GM19372 (cell line): ENCODE measurements at regions not wholly inside any gene's neighbourhood (a gene's known extent, or its start where the extent isn't known, plus 50 kb on each side); places are given as distances from the start of the nearest gene placed in this dataset.

ENCODE experiments used
- ATAC-seq: cut with Tn5 transposase; IDR thresholded peaks from one replicate; pipeline ENCODE4 v1.9.1; 2021; ENCODE audit warnings: mild to moderate bottlenecking, low read depth, moderate library complexity; ENCODE audit not compliant: unreplicated experiment

GRCh38 chr12:89117448-89118034, 234.8 kb downstream of the DUSP6 start:
- ATAC-seq, result no peak

- no peak for ATAC-seq
Measured at GRCh38 chr12:89111964-89112363, 240.3 kb downstream of the DUSP6 start.

- ATAC-seq, result no peak
Measured at GRCh38 chr12:89108265-89108664, 244.0 kb downstream of the DUSP6 start.

- no peak for ATAC-seq
Measured at GRCh38 chr12:89106950-89107349, 245.4 kb downstream of the DUSP6 start.

GRCh38 chr12:89105243-89105642, 247.1 kb downstream of the DUSP6 start:
- ATAC-seq, result no peak

- ATAC-seq, result no peak
Measured at GRCh38 chr12:89103831-89104230, 248.5 kb downstream of the DUSP6 start.

- ATAC-seq, result no peak
Measured at GRCh38 chr12:89101440-89101839, 250.9 kb downstream of the DUSP6 start.

- no peak for ATAC-seq
Measured at GRCh38 chr12:89098441-89099112, 253.7 kb downstream of the DUSP6 start.

GRCh38 chr12:89092297-89092696, 260.0 kb downstream of the DUSP6 start:
- no peak for ATAC-seq

- no peak for ATAC-seq
Measured at GRCh38 chr12:89091293-89091841, 260.9 kb downstream of the DUSP6 start.

GRCh38 chr12:89089264-89089663, 263.0 kb downstream of the DUSP6 start:
- no peak for ATAC-seq

- ATAC-seq, result no peak
Measured at GRCh38 chr12:89087876-89088275, 264.4 kb downstream of the DUSP6 start.

GRCh38 chr12:89087149-89087825, 265.0 kb downstream of the DUSP6 start:
- no peak for ATAC-seq

GRCh38 chr12:89085421-89085820, 266.9 kb downstream of the DUSP6 start:
- ATAC-seq, result no peak

GRCh38 chr12:89084751-89085150, 267.6 kb downstream of the DUSP6 start:
- no peak for ATAC-seq

GRCh38 chr12:89083491-89083890, 268.8 kb downstream of the DUSP6 start:
- no peak for ATAC-seq

GRCh38 chr12:89082370-89082753, 269.9 kb downstream of the DUSP6 start:
- ATAC-seq, result no peak

GRCh38 chr12:89081719-89082369, 270.5 kb downstream of the DUSP6 start:
- no peak for ATAC-seq

GRCh38 chr12:89080793-89081465, 271.4 kb downstream of the DUSP6 start:
- no peak for ATAC-seq

GRCh38 chr12:89075880-89076540, 276.3 kb downstream of the DUSP6 start:
- no peak for ATAC-seq
